ENCODE measurements at regions not wholly inside any gene's neighbourhood (a gene's known extent, or its start where the extent isn't known, plus 50 kb on each side); places are given as distances from the start of the nearest gene placed in this dataset.
"Not testable (repeated sequence)": the region's sequence is repeated elsewhere in the genome, so short reads cannot be mapped to it uniquely, and the experiment has no call there.

GRCh38 chr3:153369561-153370374, 207.7 kb downstream of the RAP2B start:
- in situ Hi-C loops (cut with MboI; ENCODE audit: low sequenced_read_pairs) = no loop called here

- in situ Hi-C loops (cut with MboI; ENCODE audit: low sequenced_read_pairs) = no loop called here
These were observed 208.7 kb downstream of the RAP2B start for GRCh38 chr3:153370680-153371079.

- in situ Hi-C loops (cut with MboI; ENCODE audit: low sequenced_read_pairs) = no loop called here
These were observed 210.3 kb downstream of the RAP2B start for GRCh38 chr3:153372326-153372725.

- in situ Hi-C loops (cut with MboI; ENCODE audit: low sequenced_read_pairs) = no loop called here
These were observed 211.6 kb downstream of the RAP2B start for GRCh38 chr3:153373606-153374005.

GRCh38 chr3:153378366-153378765, 216.3 kb downstream of the RAP2B start:
- in situ Hi-C loops (cut with MboI; ENCODE audit: low sequenced_read_pairs) = not testable (repeated sequence)

- in situ Hi-C loops (cut with MboI; ENCODE audit: low sequenced_read_pairs) = no loop called here
These were observed 217.5 kb downstream of the RAP2B start for GRCh38 chr3:153379516-153379915.

GRCh38 chr3:153385343-153385742, 223.3 kb downstream of the RAP2B start:
- in situ Hi-C loops (cut with MboI; ENCODE audit: low sequenced_read_pairs) = no loop called here

- in situ Hi-C loops (cut with MboI; ENCODE audit: low sequenced_read_pairs) = no loop called here
These were observed 230.3 kb downstream of the RAP2B start for GRCh38 chr3:153392363-153392762.

- in situ Hi-C loops (cut with MboI; ENCODE audit: low sequenced_read_pairs) = no loop called here
These were observed 232.0 kb downstream of the RAP2B start for GRCh38 chr3:153394017-153394416.

- in situ Hi-C loops (cut with MboI; ENCODE audit: low sequenced_read_pairs) = no loop called here
These were observed 234.6 kb downstream of the RAP2B start for GRCh38 chr3:153396581-153396980.

- in situ Hi-C loops (cut with MboI; ENCODE audit: low sequenced_read_pairs) = no loop called here
These were observed 235.8 kb downstream of the RAP2B start for GRCh38 chr3:153397794-153398193.

GRCh38 chr3:153399636-153400035, 237.6 kb downstream of the RAP2B start:
- in situ Hi-C loops (cut with MboI; ENCODE audit: low sequenced_read_pairs) = no loop called here

GRCh38 chr3:153400641-153401040, 238.6 kb downstream of the RAP2B start:
- in situ Hi-C loops (cut with MboI; ENCODE audit: low sequenced_read_pairs) = no loop called here

- in situ Hi-C loops (cut with MboI; ENCODE audit: low sequenced_read_pairs) = no loop called here
These were observed 242.1 kb downstream of the RAP2B start for GRCh38 chr3:153404157-153404556.

- in situ Hi-C loops (cut with MboI; ENCODE audit: low sequenced_read_pairs) = not testable (repeated sequence)
These were observed 243.3 kb downstream of the RAP2B start for GRCh38 chr3:153405320-153405719.

- in situ Hi-C loops (cut with MboI; ENCODE audit: low sequenced_read_pairs) = no loop called here
These were observed 248.5 kb downstream of the RAP2B start for GRCh38 chr3:153410517-153410916.

- in situ Hi-C loops (cut with MboI; ENCODE audit: low sequenced_read_pairs) = no loop called here
These were observed 253.0 kb downstream of the RAP2B start for GRCh38 chr3:153414982-153415381.

GRCh38 chr3:153422314-153422713, 260.3 kb downstream of the RAP2B start:
- in situ Hi-C loops (cut with MboI; ENCODE audit: low sequenced_read_pairs) = no loop called here

- in situ Hi-C loops (cut with MboI; ENCODE audit: low sequenced_read_pairs) = not testable (repeated sequence)
These were observed 261.8 kb downstream of the RAP2B start for GRCh38 chr3:153423820-153424219.

- in situ Hi-C loops (cut with MboI; ENCODE audit: low sequenced_read_pairs) = no loop called here
These were observed 264.3 kb downstream of the RAP2B start for GRCh38 chr3:153426344-153426743.

GRCh38 chr3:153426803-153427202, 264.8 kb downstream of the RAP2B start:
- in situ Hi-C loops (cut with MboI; ENCODE audit: low sequenced_read_pairs) = no loop called here

- in situ Hi-C loops (cut with MboI; ENCODE audit: low sequenced_read_pairs) = no loop called here
These were observed 267.8 kb downstream of the RAP2B start for GRCh38 chr3:153429821-153430220.

GRCh38 chr3:153431076-153431475, 269.1 kb downstream of the RAP2B start:
- in situ Hi-C loops (cut with MboI; ENCODE audit: low sequenced_read_pairs) = no loop called here

Data from HL-60/S4 treated with phorbol 12-myristate 13-acetate at 8.2 ng/mL for 4 days and 3 days (cell line).